AG09309 (cell line): ENCODE measurements at regions not wholly inside any gene's neighbourhood (a gene's known extent, or its start where the extent isn't known, plus 50 kb on each side); places are given as distances from the start of the nearest gene placed in this dataset.

Experiments
- DNase-seq: peaks from one replicate; pipeline ENCODE4 v3.0.0-alpha.2; 2010; ENCODE audit warnings: low read depth
- H3K4me3 ChIP-seq: 2 replicates; pipeline ENCODE4 v1.5.1; 2011; ENCODE audit warnings: mild to moderate bottlenecking, low read depth, low read length, moderate library complexity; ENCODE audit not compliant: control insufficient read depth
- TF ChIP-seq, protein P1 (sequence below): IDR thresholded peaks from 2 replicates; pipeline ENCODE4 v1.5.1; 2011; ENCODE audit warnings: mild to moderate bottlenecking, low read depth, low read length, inconsistent platforms; ENCODE audit not compliant: insufficient read depth, control insufficient read depth; ENCODE audit errors: missing control alignments

DNA sequence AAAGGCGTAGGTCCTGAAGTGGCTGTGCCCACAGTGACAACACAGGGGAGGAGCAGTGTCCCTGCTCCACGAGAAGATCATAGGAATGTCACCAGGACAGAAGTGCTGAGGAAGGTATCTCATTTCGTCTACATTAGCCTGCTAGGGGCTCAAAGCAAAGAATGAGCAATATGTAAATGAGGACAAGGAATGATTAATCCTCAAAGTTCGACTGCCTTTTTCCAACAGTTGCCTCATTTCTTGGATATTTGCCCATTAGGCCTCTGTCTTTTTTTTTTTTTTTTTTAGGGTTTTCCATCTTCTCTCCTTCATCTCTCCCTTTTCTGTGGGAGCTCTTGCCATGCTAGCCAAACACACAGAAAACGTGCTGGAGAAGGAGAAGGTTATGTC, 105.2 kb upstream of the ARHGAP28 start:
- TF ChIP-seq, protein P1, sequence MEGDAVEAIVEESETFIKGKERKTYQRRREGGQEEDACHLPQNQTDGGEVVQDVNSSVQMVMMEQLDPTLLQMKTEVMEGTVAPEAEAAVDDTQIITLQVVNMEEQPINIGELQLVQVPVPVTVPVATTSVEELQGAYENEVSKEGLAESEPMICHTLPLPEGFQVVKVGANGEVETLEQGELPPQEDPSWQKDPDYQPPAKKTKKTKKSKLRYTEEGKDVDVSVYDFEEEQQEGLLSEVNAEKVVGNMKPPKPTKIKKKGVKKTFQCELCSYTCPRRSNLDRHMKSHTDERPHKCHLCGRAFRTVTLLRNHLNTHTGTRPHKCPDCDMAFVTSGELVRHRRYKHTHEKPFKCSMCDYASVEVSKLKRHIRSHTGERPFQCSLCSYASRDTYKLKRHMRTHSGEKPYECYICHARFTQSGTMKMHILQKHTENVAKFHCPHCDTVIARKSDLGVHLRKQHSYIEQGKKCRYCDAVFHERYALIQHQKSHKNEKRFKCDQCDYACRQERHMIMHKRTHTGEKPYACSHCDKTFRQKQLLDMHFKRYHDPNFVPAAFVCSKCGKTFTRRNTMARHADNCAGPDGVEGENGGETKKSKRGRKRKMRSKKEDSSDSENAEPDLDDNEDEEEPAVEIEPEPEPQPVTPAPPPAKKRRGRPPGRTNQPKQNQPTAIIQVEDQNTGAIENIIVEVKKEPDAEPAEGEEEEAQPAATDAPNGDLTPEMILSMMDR = no peak
- DNase-seq = peak; percentile 23
- no peak overlapping the region for H3K4me3 ChIP-seq

DNA sequence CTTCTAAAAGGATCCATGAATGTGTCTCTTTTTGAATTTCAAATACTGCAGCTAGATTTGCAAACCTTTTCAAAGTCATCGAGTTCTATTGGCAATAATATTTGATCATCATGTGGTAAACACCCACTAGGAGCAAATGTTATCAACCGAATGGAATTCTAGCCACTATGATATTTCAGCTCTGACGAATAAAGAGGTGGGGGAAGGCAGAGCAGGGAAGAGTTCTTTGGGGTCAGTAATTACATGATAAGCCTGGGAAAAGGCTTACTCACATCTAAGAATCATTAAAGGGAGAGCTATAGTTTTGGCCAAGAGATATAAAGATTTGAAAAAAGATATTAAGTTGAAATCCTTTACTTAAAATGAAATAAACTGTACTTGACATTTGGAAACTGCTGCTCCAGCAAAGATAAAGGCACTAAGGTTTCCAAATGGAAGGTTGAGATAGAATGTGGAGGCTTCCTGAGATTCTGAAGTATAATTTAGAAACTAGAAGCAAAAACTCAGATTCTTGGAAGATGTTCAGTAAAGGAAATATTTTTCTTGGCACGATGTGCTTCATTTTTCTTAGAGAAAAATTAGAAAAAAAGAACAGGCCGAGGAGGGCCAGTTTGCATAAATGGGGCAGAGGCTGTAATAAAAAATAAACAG, 104.7 kb upstream of the ARHGAP28 start:
- DNase-seq = peak; percentile 13
- TF ChIP-seq, protein P1 = no peak
- no peak overlapping the region for H3K4me3 ChIP-seq

DNA sequence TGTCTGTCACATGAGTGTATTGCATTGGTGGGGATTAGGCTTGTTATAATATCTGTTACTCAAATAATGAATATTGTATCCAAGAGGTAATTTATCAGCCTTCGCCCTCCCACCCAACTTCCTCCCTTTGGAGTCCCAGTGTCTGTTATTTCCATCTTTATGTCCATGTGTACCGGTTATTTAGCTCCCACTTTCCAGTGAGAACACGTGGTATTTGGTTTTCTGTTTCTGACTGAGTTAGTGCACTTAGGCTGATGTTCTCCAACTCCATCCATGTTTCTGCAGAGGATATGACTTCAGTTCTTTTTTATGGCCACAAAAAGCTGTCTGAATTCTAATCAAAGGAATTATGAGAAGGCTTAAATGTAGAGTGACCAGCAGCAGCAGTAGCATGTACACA, 104.0 kb upstream of the ARHGAP28 start:
- DNase-seq = no peak
- TF ChIP-seq, protein P1 = no peak
- H3K4me3 ChIP-seq = no peak overlapping the region

DNA sequence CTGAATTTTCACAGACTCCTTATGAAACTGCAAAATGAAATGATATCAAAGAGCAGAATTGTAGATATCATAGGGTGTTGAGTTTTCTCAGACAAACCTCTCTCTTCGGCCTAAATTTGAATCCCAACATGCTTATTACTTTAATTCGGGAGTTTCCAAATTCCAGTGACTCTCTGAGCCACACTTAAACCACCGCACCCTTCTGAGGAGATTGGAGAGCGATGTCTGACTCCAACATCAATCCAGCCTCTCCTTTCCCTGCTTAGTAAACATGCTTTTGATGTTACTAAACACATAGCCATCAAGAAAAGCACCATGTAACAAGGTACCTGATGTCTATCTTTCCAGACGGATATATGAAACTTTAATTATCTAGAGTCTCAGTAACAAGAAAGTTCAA, 103.1 kb upstream of the ARHGAP28 start:
- no peak overlapping the region for H3K4me3 ChIP-seq
- TF ChIP-seq, protein P1 = no peak
- no peak for DNase-seq

DNA sequence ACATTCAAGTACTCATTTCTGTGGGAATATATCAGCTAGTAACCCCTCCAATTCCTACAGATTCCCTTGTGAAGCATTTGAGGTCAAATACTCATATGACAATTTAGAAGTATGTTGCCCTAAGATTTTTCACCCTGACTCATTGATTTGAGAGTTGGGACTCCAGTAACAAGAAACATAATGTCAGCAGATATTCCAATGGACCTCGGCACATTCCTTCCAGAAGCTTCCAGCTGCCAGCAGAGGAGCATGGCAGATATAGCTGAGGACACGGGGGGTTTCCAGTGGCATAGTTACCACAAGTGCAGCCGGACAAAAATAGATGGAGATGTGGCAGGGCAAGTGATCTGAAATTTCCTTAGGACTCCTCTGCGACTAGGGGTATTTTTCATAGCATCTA, 101.9 kb upstream of the ARHGAP28 start:
- TF ChIP-seq, protein P1 = no peak
- no peak overlapping the region for H3K4me3 ChIP-seq
- DNase-seq = no peak

DNA sequence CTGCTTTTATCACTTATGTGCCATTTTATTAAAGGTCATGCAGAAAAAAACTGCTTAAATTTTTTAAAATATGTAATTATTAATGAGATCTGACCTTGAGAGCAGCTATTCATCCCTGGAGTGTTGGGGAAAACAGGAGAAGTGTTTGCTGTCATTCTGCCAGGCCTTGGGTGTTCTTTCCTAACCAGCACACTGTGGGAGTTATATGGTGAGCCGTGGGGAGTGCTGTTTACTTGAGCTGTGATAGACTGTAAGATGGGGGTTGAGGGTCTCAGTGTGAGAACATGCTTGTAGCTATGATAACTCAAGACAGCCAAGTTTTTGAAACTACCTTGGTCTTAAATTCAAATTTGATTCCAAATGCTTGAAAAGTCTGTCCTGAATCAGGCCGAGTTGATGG, 101.3 kb upstream of the ARHGAP28 start:
- TF ChIP-seq, protein P1 = no peak
- DNase-seq = no peak
- H3K4me3 ChIP-seq = no peak overlapping the region
